GM20431 (cell line): ENCODE measurements at regions not wholly inside any gene's neighbourhood (a gene's known extent, or its start where the extent isn't known, plus 50 kb on each side); places are given as distances from the start of the nearest gene placed in this dataset.
"Not testable (repeated sequence)": the region's sequence is repeated elsewhere in the genome, so short reads cannot be mapped to it uniquely, and the experiment has no call there.

Source experiments
- in situ Hi-C: fragments of 300-500 bp; cut with MseI, MboI; formaldehyde crosslinking; loops from one replicate; pipeline ENCODE4 v1.15.0; 2020; ENCODE audit warnings: low sequenced_read_pairs; ENCODE audit not compliant: unreplicated experiment

DNA sequence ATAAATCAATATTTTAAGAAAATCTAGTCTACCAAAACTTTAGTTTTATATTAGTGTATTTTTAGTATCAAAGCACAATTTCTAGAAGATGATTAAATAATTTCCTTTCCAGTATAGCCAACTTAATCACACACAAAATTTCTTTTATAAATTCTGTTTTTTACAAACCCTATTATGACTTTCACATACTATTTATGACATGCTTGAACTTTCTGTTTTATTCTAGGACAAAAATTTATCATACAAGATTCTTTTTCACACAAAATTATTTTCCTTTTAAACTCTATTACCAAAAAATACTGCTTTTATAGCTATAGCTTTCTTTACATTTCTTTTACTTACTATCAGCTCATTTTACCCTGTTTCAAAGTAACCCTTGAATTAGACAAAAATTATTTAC is 149.5 kb downstream of the OR13H1 start:
- in situ Hi-C loops: no loop called here

DNA sequence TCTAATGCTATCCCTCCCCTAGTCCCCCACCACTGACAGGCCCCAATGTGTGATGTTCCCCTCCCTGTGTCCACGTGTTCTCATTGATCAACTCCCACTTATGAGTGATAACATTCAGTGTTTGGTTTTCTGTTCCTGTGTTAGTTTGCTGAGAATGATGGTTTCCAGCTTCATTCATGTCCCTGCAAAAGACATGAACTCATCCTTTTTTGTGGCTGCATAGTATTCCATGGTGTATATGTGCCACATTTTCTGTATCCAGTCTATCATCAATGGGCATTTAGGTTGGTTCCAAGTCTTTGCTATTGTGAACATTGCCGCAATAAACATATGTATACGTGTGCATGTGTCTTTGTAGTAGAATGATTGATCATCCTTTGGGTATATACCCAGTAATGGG is 153.1 kb downstream of the OR13H1 start:
- in situ Hi-C loops: not testable (repeated sequence)

DNA sequence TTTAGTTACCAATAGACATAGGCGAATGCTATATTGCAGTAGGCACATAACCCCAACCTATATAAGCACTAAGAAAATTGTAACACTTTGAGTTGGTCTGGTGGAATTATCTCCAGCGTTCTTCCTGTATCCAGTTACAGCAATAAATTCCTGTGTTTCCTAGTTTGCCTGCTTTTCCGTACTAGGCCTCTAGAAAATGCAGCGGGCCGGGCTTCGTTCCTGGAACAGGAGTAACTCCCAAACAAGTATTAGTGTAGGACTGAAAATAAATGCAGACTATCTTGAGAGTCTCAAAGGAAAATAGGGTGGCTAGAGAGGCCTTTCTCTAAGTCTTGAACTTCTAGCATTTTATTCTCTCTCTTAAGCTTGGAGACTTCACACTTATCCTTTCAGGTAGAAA is 159.8 kb downstream of the OR13H1 start:
- in situ Hi-C loops: no loop called here

DNA sequence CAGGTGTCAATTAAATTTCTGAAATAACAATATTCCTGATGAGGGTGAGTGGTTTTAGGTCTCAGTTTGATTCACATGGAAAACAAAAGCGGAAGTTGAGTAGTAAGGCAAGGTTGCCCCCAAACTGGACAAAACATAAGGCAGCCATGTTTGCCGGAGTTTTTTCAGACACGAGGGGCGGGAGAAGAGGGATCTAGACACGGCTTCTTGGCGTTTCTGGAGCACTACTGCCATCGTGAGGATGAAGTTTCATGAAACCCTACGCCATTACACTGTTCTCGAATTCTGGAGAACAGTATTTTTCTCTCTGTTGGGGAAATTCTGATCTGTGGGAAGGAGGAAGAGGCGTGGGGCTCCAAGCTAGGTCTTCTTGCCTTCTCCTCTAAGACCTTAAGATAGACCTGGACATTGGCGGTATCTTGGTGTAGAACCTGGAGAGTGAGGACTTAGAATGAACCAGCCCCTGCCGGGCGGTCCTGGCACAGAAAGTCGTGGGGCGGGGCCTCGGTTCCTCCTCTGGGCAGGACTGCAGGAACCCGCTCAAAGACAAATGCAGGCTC is 160.3 kb downstream of the OR13H1 start:
- in situ Hi-C loops: no loop called here

DNA sequence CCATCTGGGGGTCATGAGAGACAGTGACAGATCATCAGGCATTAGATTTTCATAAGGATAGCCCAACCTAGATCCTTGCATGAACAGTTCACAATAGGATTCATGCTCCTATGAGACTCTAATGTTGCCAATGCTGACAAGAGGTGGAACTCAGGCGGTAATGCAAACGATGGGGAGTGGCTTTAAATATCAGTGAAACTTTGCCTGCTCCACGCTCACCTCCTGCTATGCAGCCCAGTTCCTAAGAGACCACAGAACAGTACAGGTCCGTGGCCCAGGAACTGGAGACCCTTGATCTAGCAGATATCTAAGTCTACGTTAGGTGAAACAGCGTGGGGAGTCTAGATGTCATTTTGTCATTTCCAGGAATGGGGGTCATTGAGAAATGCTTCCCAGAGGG is 165.7 kb downstream of the OR13H1 start:
- in situ Hi-C loops: no loop called here

DNA sequence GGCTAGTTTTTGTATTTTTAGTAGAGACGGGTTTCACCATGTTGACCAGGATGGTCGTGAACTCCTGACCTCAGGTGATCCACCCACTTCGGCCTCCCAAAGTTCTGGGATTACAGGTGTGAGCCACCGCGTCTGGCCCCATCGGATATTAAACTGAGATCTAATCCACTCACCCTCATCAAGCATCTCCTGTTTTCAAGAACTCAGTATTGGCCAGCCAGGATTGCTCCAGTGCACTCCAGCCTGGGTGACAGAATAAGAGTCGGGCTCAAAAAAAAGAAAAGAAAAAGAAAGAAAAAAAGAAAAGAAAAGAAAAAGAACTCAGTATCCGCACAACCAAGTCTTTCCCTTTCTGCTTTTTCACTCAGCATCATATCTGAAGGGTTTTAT is 167.6 kb downstream of the OR13H1 start:
- in situ Hi-C loops: no loop called here

DNA sequence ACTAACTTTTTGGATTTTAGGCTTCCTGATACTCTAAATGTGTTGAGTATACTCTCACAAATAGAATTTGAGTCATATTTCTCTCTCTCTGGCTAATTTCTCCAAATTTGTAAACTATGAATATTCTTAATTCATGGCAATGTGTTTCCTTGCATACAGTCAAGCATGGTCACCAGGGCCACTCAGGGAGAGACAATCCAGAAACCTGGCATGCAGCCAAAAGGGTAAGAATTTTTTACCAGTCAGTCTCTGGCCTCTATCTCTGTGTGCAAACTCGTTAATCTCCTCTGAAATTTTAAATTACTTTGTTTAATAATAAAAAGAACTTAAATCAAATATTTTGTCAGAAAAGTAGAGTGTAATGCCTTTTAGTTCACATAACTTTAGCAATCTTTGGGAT is 179.8 kb downstream of the OR13H1 start:
- in situ Hi-C loops: no loop called here

DNA sequence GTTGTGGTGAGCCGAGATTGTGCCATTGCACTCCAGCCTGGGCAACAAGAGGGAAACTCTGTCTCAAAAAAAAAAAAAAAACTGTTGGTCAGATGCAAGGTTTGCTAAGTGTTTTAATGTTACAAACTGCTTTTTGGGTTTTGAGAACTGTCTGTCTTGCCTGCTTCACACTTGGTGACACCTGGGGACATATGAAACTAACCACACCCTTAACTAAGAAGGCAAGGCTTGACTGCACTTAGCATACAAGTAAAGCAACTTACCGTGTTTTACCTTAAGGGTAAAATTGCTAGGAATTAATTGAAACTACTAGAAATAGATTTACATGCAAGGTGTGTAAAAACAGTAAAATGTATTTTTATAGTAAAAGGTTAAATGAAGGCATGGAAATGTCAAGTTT is 180.4 kb downstream of the OR13H1 start:
- in situ Hi-C loops: no loop called here

DNA sequence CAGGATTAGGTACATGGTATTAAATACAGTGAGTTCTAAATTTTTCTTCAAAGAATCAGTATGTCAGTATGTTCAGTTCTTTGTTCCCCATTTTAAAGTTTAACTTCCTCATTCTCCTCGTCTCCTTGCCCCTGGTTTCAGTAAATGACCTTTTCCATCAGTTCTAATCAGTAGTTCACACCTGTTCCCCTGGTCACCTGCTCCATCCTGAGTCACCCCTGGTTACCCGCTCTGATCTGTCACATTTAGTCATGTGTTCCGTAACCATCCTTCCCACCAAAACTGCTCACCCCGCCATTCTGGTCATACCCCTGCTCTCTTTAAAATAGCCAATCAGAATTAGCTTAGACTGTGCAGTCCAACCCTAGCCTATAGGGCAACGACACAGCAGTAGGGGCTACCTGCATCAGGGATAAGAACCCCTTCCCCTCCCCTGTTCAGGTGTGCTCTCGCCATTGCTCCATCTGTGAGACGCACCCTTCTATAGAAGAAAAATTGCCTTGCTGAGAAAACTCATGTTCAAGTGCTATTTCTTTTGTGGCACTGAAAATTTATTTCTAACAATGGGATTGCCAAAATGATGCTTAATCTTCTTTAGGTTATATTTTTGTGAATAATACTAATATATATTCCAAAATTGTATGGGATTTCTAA is 181.3 kb downstream of the OR13H1 start:
- in situ Hi-C loops: no loop called here

DNA sequence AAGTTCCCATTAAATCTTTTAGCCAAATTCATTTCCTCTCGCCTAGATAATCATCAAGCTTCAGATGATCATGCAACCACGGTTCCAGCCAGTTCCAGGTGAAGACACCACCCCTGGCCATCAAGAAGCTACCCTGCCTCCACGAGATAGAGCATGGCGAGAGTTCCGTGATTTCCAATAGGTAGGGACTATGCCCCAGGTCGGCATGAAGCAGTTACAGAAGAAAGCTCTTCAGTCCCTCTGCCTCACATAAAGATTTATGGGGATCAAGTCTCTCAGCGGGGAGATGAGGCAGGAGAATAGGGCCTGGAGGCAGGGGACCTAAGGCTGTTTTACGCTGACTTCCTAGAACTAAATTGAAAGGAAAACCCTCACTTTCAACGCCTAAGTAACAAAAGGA is 183.9 kb downstream of the OR13H1 start:
- in situ Hi-C loops: no loop called here

DNA sequence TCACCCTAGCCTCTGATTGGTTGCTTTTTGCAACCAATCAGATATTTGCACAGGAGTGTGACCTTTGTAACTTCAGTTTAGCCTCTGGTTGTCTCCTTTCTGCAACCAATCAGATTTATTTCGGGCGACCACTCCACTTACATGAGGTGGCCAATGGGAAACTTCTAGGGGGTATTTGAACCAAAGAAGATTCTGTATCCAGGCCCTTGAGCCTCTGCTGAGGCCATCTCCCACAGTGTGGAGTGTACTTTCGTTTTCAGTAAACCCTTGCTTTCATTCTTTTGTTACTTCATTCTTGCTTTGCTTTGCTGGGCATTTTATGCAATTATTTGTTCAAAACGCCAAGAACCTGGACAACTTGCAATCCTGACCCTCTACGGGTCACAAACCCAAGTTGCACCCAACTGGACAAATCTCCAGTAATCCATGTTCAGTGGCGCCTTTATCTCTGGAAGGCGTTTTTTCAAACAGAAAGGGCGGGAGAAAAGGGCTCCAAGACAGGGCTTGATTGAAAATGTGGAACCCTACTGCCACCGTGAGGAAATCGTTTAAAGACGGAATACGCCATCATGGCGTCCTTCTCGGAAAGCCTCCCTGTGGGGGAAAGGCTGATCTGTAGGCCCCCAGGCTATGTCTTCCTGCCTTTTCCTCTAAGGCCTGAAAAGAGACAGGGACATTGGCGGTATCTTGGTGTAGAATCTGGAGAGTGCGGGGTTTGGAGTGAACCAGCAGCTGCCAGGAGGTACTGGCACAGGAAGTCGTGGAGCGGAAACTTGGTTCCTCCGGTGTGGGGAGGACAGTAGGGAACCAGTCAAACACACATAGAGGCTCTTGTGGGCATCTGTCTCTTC is 184.6 kb downstream of the OR13H1 start:
- in situ Hi-C loops: no loop called here

DNA sequence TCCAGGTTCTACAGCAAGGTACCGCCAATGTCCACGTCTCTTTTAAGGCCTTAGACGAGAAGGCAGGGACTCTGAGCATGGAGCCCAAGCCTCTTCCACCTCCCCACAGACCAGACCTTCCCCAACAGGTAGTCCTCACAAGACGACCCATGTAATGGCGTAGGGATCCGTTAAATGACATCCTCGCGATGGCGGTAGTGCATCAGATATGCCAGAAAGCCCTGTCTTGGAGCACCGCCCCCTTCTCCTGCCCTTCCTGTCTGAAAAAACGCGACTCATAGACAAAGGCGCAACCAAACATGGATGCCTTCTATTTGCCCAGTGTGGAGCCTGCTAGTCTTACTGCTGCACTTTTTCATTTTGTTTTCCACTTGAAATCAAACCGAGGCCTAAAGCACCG is 185.4 kb downstream of the OR13H1 start:
- in situ Hi-C loops: no loop called here

DNA sequence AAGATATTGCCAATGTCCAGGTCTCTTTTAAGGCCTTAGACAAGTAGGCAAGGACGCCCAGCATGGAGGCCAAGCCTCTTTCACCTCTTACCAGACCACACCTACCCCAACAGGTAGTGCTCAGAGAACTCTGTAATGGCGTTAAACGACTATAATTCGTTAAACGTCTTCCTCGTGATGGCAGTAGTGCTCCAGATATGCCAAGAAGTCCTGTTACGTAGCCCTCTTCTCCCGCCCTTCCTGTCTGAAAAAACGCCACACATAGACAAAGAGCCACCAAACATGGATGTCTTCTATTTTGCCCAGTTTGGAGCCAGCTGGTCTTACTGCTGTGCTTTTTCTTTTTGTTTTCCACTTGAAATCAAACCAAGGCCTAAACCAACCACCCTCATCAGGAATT is 190.7 kb downstream of the OR13H1 start:
- in situ Hi-C loops: no loop called here

DNA sequence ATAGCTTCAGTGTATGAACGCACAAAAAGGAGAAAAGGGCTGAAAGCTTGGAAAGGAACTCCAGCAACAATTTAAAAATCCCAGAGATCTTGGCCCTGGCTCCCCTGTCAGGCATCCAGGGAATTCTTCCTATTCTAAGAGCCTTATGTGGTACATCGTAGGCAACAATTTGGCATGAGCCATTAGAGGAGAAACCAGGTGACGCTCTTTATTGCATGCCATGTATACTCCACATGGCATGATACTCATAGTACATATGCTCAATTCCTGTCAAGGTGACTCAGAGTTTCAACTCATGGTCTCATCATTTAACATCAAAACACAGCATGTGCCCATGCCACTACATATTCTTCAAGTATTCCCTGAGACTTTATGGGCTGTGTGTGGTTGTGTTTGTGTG is 191.3 kb downstream of the OR13H1 start:
- in situ Hi-C loops: no loop called here

DNA sequence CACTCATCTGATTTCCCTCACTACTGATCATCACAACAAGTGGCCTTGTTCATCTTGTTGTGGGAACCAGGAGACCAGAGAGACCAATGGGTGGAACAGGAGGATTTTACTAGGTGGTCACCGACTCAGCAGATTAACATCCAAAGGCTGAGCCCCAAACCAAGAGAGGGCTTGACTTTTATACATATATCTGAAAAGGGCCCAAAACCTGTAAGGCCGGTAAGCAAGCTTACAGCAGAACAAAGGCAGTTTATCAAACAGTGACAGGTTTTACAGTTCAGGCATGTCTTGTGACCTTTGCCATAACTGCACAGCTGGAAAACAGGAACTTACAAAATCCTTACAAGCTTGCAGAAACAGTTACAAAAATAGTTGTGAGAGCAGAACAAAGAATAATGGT is 195.9 kb downstream of the OR13H1 start:
- in situ Hi-C loops: no loop called here

DNA sequence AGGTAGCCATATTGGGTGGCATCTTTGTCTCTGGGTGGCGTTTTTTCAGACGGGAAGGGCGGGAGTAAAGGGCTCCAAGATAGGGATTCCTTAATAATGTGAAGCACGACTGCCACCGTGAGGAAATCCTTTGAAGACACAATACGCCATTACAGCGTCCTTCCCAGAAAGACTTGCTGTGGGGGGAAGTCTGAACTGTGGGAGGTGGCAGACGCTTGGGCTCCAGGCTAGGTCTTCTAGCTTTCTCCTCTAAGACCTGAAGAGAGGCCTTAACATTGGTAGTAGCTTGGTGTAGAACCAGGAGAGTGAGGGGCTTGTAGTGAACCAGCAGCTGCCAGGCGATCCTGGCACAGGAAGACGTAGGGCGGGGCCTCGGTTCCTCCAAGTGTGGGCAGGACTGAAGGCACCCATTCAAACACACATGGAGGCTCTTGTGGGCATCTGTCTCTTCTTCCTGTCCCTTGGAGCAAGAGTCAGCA is 197.3 kb downstream of the OR13H1 start:
- in situ Hi-C loops: no loop called here

DNA sequence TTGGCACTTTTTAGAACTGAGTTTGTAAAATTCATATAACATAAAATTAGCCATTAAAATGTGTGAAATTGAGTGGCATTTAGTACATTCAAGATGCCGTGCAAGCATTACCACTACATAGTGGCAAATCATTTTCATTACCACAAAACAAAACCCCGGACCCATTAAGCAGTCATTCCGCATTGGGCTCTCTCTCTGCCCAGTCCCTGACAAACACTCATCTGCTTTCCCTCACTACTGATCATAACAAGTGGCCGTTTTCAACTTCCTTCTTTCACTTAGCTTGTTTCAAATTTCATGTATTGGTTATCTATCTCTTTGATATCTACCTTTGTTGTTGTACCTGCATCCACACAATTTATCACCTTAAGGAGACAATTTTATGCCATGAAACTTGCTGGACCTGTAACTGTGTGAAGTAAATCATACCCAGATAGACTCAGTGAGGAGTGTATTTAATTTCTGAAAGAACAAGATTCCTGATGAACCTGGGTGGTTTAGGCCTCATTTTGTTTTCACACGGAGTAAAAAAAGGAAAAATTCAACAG is 202.1 kb downstream of the OR13H1 start:
- in situ Hi-C loops: no loop called here

DNA sequence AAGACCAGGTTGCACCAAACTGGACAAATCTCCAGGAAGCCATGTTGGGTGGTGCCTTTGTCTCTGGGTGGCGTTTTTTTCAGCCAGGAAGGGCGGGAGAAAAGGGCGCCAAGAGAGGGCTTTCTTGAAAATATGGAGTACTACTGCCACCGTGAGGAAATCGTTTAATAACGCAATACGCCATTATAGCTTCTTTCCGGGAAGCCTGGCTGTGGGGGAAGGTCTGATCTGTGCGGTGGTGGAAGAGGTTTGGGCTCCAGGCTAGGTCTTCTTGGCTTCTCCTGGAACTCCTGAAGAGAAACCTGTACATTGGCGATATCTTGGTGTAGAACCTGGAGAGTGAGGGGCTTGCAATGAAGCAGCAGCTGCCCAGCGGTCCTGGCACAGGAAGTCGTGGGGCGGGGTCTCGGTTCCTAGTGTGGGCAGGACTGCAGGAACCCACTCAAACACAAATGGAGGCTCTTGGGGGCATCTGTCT is 202.7 kb downstream of the OR13H1 start:
- in situ Hi-C loops: no loop called here

DNA sequence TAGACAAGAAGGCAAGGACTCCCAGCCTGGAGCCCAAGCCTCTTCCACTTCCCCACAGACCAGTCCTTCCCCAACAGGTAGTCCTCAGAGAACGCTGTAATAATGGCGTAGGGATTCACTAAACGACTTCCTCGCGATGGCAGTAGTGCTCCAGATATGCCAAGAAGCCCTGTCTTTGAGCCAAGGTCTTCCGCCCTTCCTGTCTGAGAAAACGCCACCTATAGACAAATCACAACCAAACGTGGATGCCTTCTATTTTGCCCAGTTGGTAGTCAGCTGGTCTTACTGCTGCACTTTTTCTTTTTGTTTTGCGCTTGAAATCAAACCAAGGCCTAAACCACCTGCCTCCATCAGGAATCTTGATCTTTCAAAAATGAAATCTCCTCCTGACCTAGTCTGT is 203.3 kb downstream of the OR13H1 start:
- in situ Hi-C loops: no loop called here

DNA sequence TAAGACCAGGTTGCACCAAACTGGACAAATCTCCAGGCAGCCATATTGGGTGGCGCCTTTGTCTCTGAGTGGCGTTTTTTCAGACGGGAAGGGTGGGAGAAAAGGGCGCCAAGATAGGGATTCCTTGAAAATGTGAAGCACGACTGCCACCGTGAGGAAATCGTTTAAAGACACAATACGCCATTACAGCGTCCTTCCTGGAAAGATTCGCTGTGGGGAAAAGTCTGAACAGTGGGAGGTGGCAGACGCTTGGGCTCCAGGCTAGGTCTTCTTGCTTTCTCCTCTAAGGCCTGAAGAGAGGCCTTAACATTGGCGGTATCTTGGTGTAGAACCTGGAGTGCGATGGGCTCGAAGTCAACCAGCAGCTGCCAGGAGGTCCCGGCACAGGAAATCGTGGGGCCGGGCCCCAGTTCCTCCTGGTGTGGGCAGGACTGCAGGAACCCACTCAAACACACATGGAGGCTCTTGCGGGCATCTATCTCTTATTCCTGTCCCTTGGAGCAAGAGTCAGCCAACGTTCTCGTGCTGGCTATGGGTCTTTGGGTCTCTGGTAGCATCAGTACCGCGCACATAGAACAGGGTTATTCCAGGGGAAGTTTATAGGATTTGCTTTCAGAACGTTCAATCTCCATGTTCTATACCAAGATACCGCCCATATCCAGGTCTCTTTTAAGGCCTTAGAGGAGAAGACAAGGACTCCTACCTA is 208.8 kb downstream of the OR13H1 start:
- in situ Hi-C loops: no loop called here
